ENCODE measurements at regions not wholly inside any gene's neighbourhood (a gene's known extent, or its start where the extent isn't known, plus 50 kb on each side); places are given as distances from the start of the nearest gene placed in this dataset.
A peak's percentile ranks its signal among the peaks of the same experiment; 100 is the strongest.

DNA sequence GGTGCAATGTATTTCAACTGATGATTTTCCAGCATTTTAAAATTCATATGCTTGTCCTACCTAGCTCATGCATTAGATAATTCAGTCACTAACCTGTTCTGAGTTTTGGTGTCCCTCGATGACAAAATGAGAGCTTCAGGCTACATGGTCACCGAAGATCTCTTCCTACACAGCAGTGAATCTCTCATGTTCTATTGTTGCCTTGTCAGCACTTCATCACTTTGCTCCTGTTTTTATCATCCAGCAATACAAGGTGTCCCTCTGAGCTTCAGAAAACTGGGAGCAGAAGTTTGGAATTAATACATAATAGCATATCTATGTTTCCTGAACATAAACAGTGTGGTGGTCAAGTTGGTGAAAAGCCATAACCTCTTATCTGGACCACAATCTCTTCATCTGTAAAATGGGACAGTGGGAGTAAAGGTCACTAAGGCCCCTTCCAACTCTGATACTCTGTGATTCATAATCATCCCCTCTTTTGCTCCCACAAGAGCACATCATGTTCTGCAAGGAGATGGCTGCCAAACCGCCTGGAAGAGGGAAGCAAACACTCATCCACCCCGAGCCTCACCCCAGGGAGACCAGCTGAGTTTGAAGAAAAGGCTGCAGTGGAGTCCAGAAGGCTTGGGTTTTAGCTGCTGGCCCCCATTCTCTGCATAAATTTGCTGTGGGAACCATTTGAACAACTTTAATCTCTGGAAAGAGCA lies 137.9 kb upstream of the F3 start:
- H3K27me3 ChIP-seq, result no peaks in the 10 kb centered on the region
- no peaks in the 10 kb centered on the region for H3K36me3 ChIP-seq
- H3K4me1 ChIP-seq, result no peaks in the 10 kb centered on the region
- no peak for TF ChIP-seq POLR2A (IDR thresholded peaks at IDR 0.05)
- TF ChIP-seq, protein P1, sequence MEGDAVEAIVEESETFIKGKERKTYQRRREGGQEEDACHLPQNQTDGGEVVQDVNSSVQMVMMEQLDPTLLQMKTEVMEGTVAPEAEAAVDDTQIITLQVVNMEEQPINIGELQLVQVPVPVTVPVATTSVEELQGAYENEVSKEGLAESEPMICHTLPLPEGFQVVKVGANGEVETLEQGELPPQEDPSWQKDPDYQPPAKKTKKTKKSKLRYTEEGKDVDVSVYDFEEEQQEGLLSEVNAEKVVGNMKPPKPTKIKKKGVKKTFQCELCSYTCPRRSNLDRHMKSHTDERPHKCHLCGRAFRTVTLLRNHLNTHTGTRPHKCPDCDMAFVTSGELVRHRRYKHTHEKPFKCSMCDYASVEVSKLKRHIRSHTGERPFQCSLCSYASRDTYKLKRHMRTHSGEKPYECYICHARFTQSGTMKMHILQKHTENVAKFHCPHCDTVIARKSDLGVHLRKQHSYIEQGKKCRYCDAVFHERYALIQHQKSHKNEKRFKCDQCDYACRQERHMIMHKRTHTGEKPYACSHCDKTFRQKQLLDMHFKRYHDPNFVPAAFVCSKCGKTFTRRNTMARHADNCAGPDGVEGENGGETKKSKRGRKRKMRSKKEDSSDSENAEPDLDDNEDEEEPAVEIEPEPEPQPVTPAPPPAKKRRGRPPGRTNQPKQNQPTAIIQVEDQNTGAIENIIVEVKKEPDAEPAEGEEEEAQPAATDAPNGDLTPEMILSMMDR (IDR thresholded peaks at IDR 0.05), result no peak
- no peak overlapping the region for H3K4me3 ChIP-seq
- intact Hi-C loops (cut with DNase I; ENCODE audit: low total_unique reads), result no loop called here
- H3K27ac ChIP-seq, result peak overlapping the region; percentile 50 to 61
- peak; percentile 80 to 81 for DNase-seq
- no peaks in the 10 kb centered on the region for H3K9me3 ChIP-seq

DNA sequence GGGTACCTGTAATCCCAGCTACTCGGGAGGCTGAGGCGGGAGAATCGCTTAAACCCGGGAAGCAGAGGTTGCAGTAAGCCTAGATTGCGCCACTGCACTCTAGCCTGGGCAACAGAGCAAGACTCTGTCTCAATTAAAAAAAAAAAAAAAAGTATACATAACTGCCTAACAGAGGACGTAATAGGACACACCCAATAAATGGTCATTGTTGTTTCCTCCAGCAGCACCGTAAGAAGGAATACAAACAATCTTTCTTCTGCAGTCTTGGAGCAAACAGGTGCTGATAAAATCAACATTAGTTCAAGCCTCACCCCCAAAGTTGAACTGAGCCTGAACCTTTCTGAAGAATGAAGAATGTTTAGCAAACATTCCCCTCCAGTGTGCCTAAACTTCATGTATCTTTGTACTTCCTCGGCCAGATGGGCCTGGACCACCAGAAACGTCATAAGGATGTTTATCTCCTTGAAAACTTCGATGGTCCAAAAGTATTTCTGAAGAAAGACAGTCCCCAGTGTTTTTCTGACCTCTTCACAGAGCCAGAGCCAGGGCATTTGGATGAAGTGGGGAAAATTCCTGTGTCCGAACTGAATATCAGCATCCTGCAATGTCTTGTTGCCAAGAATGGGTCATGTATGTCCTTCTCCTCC lies 136.8 kb upstream of the F3 start:
- no peaks in the 10 kb centered on the region for H3K4me1 ChIP-seq
- H3K9me3 ChIP-seq, result no peaks in the 10 kb centered on the region
- H3K4me3 ChIP-seq, result no peak overlapping the region
- peak overlapping the region; percentile 50 to 61 for H3K27ac ChIP-seq
- DNase-seq, result peak in 1 of 2 donors; percentile 38
- TF ChIP-seq POLR2A (IDR thresholded peaks at IDR 0.05), result no peak
- TF ChIP-seq, protein P1 (IDR thresholded peaks at IDR 0.05), result no peak
- intact Hi-C loops (cut with DNase I; ENCODE audit: low total_unique reads), result no loop called here
- H3K27me3 ChIP-seq, result no peaks in the 10 kb centered on the region
- no peaks in the 10 kb centered on the region for H3K36me3 ChIP-seq

DNA sequence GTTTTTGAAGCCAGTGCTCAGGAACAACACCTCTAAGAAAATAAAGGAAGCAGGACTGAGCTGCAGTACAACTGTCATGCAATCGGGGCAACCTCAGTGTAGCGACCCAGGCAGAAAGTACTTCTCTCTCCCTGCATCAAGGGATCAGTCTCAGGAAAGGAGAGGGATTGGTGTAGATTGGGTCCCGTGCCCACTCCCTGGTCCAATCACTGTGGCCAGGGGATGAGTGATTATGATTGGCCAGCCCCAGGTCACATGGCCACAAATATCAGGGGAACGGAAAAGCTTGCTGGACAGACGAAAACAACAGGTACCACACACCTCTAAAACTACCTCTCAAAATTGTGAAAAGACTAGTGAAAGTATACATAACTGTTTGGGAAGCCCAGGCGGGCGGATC lies 136.2 kb upstream of the F3 start:
- no peak overlapping the region for H3K4me3 ChIP-seq
- H3K9me3 ChIP-seq, result no peaks in the 10 kb centered on the region
- no peaks in the 10 kb centered on the region for H3K4me1 ChIP-seq
- TF ChIP-seq POLR2A (IDR thresholded peaks at IDR 0.05), result no peak
- TF ChIP-seq, protein P1 (IDR thresholded peaks at IDR 0.05), result no peak
- DNase-seq, result no peak
- intact Hi-C loops (cut with DNase I; ENCODE audit: low total_unique reads), result no loop called here
- H3K36me3 ChIP-seq, result no peaks in the 10 kb centered on the region
- H3K27ac ChIP-seq, result peak overlapping the region; percentile 49 to 61
- H3K27me3 ChIP-seq, result no peaks in the 10 kb centered on the region

DNA sequence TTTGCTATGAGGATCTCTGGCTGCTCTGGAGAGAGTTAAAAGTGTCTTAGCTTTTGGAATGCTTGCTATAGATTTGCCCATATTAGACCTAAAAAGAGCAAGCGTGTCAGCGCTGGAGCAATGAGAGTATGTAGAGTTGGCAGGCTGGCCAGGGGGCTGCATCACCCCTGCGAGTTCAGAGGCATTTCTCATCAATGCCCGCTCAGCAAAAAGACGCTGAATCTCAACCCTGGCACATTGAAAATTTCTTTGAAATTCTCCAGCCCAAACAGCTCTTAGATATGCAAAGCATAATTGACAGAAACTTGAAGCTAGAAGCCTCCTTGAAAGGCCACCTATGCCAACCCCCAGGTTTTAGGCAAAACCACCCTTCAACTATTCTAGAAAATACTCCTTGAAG lies 135.5 kb upstream of the F3 start:
- Histone ChIP-seq H3K4me3 (no peak overlapping the region), H3K4me1 (no peaks in the 10 kb centered on the region), H3K27ac (peak overlapping the region in 1 of 2 donors; percentile 49), H3K9me3 (no peaks in the 10 kb centered on the region), H3K27me3 (no peaks in the 10 kb centered on the region), H3K36me3 (no peaks in the 10 kb centered on the region)
- no peak for TF ChIP-seq POLR2A (IDR thresholded peaks at IDR 0.05)
- TF ChIP-seq, protein P1 (IDR thresholded peaks at IDR 0.05), result no peak
- DNase-seq, result no peak
- intact Hi-C loops (cut with DNase I; ENCODE audit: low total_unique reads), result no loop called here

DNA sequence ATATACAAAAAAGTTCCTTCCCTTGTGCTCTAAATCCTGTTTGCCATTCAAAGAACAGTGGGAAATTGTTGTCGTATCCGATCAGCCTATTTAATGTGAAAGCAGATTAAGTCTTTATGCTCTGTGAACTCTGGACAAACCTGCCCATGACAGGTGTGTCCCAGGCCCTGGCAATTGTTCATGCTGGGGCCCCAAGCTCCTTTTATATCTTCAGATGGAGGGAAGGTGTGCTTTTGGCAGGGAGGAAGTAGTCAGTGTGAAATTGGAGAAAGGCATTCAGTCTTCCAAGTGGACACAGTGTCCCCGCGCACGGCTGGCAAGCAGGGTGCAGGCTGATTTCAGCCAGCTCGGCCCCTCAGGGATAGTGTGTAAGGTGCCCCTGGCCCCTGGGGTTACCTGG lies 135.1 kb upstream of the F3 start:
- H3K36me3 ChIP-seq, result no peaks in the 10 kb centered on the region
- H3K27me3 ChIP-seq, result no peaks in the 10 kb centered on the region
- no peak for DNase-seq
- intact Hi-C loops (cut with DNase I; ENCODE audit: low total_unique reads), result no loop called here
- no peak overlapping the region for H3K27ac ChIP-seq
- H3K9me3 ChIP-seq, result no peaks in the 10 kb centered on the region
- no peaks in the 10 kb centered on the region for H3K4me1 ChIP-seq
- no peak overlapping the region for H3K4me3 ChIP-seq
- TF ChIP-seq, protein P1 (IDR thresholded peaks at IDR 0.05), result no peak
- TF ChIP-seq POLR2A (IDR thresholded peaks at IDR 0.05), result no peak
